ENCODE measurements at regions not wholly inside any gene's neighbourhood (a gene's known extent, or its start where the extent isn't known, plus 50 kb on each side); places are given as distances from the start of the nearest gene placed in this dataset.

GRCh38 chr6:126873791-126874190, 244.7 kb upstream of the RSPO3 start:
- Histone ChIP-seq H2BK5ac (ENCODE audit: insufficient read length, low read length) (no peak overlapping the region), H3K23me2 (ENCODE audit: insufficient read length, low read depth, low read length, poor library complexity, severe bottlenecking) (no peaks in the 10 kb centered on the region), H3K14ac (ENCODE audit: insufficient read depth, low read length) (no peak overlapping the region), H3K27ac (ENCODE audit: insufficient read length, low read depth, low read length) (no peak overlapping the region), H3K27me3 (ENCODE audit: insufficient read depth, low read length) (no peaks in the 10 kb centered on the region), H2BK12ac (ENCODE audit: insufficient read length, low read depth, low read length) (no peak overlapping the region), H3K23ac (ENCODE audit: insufficient read length, low read depth, low read length) (no peak overlapping the region), H4K5ac (ENCODE audit: insufficient read length, low read depth, low read length) (no peak overlapping the region), H3K4me2 (ENCODE audit: insufficient read depth, insufficient read length, low read length) (no peak overlapping the region), H2BK120ac (ENCODE audit: low read depth, low read length, poor library complexity, severe bottlenecking) (no peak overlapping the region), H3K4me1 (ENCODE audit: insufficient read depth, low read length) (no peaks in the 10 kb centered on the region; the same call in 1 of the 2 replicates), H3K9me3 (ENCODE audit: control insufficient read depth, low read depth, low read length) (no peaks in the 10 kb centered on the region), H3K4ac (ENCODE audit: low read depth, low read length) (no peak overlapping the region), H3K79me1 (ENCODE audit: insufficient read depth, low read depth, low read length, poor library complexity, severe bottlenecking) (no peaks in the 10 kb centered on the region), H3K79me2 (ENCODE audit: insufficient read depth, low read length) (no peaks in the 10 kb centered on the region), H4K8ac (replicated peaks; ENCODE audit: insufficient read length, low read depth, low read length) (no peak overlapping the region), H4K91ac (ENCODE audit: insufficient read length, low read depth, low read length) (no peak overlapping the region), H3T11ph (ENCODE audit: low read length) (no peak overlapping the region), H3K56ac (ENCODE audit: insufficient read length, low read depth, low read length) (no peak overlapping the region), H2BK15ac (ENCODE audit: low read depth, low read length) (no peak overlapping the region), H2BK20ac (ENCODE audit: low read depth, low read length, poor library complexity, severe bottlenecking) (no peak overlapping the region), H3K9ac (ENCODE audit: extremely low read depth, insufficient read length, low read length) (no peak overlapping the region), H2AK5ac (ENCODE audit: insufficient read length, low read length) (no peak overlapping the region), H2AFZ (ENCODE audit: low read length) (no peak overlapping the region), H4K20me1 (ENCODE audit: control insufficient read depth, insufficient read depth, insufficient read length) (no peaks in the 10 kb centered on the region), H3K18ac (ENCODE audit: insufficient read length, low read depth, low read length) (no peak overlapping the region)
- WGBS (ENCODE audit: extremely low coverage, insufficient read length, low lambda C conversion rate) = no CpG with 5 or more reads among the region's 1 CpG
- TF ChIP-seq, protein P1, sequence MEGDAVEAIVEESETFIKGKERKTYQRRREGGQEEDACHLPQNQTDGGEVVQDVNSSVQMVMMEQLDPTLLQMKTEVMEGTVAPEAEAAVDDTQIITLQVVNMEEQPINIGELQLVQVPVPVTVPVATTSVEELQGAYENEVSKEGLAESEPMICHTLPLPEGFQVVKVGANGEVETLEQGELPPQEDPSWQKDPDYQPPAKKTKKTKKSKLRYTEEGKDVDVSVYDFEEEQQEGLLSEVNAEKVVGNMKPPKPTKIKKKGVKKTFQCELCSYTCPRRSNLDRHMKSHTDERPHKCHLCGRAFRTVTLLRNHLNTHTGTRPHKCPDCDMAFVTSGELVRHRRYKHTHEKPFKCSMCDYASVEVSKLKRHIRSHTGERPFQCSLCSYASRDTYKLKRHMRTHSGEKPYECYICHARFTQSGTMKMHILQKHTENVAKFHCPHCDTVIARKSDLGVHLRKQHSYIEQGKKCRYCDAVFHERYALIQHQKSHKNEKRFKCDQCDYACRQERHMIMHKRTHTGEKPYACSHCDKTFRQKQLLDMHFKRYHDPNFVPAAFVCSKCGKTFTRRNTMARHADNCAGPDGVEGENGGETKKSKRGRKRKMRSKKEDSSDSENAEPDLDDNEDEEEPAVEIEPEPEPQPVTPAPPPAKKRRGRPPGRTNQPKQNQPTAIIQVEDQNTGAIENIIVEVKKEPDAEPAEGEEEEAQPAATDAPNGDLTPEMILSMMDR (conservative IDR thresholded peaks at IDR 0.05) = no peak
- no peak overlapping the region for H3K27ac Mint-ChIP-seq
- no peak overlapping the region for H3K4me3 Mint-ChIP-seq
- H3K4me1 Mint-ChIP-seq = no peaks in the 10 kb centered on the region
- no peaks in the 10 kb centered on the region for H3K9me3 Mint-ChIP-seq
- no peak for DNase-seq
- H3K27me3 Mint-ChIP-seq (ENCODE audit: low read depth) = no peaks in the 10 kb centered on the region; the same call in 1 of the 2 replicates
- H3K36me3 Mint-ChIP-seq (ENCODE audit: insufficient read depth in 1 of 3, low read depth in 3 of 3) = no peaks in the 10 kb centered on the region

Data from H9 (cell line).